G401.6 (cell line): ENCODE measurements at regions not wholly inside any gene's neighbourhood (a gene's known extent, or its start where the extent isn't known, plus 50 kb on each side); places are given as distances from the start of the nearest gene placed in this dataset.

Experiments used
- FAIRE-seq: peaks from 2 replicates; lab custom pipeline; 2012; peaks lifted over from hg19 to GRCh38; lab: Jason Lieb, UNC

- no peak for FAIRE-seq
Observed at GRCh38 chr10:57874810-57875209, 392.9 kb downstream of the IPMK start.

GRCh38 chr10:57867241-57867640, 400.5 kb downstream of the IPMK start:
- no peak for FAIRE-seq

DNA sequence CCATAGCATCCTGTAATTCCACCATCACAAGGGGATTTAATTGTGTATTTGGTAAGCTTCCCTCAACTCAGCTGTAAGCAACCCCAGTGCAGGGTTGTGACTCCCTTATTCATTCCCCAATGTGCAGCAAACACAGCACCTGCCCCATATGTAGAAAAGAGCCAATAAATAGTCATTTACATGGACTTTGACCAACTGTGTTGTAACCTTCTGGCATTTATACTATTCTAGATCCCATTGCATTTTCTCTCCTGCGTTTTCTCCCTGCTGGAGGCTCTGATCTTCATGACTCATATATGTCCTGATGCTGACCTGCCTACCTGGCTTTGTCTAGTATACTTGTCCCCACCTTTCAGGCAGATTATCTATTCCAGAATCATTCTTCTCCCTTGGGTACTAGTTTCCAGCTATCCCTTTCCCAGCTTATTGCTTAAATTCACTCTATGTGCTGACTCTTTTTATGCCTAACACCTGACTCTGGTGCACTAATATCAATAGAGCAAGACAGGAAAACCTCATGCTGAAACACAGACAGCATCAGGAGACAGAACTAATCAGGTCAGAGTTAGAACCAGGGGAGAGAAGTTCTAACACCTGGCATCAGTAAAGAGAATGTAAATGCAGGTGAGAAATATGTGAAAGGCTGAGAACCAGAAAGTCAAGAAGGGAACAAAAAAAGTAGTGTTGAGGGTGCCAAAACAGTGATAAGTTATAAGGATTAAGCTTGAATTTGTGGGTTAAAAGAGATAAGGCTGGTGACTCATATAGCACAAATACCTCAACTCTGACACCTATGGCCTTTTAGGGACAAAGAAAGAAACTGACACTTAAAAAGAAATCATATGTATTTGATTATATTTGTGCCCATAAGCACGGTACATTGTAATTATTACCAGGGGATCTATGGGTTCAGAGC, 402.7 kb downstream of the IPMK start:
- no peak for FAIRE-seq

DNA sequence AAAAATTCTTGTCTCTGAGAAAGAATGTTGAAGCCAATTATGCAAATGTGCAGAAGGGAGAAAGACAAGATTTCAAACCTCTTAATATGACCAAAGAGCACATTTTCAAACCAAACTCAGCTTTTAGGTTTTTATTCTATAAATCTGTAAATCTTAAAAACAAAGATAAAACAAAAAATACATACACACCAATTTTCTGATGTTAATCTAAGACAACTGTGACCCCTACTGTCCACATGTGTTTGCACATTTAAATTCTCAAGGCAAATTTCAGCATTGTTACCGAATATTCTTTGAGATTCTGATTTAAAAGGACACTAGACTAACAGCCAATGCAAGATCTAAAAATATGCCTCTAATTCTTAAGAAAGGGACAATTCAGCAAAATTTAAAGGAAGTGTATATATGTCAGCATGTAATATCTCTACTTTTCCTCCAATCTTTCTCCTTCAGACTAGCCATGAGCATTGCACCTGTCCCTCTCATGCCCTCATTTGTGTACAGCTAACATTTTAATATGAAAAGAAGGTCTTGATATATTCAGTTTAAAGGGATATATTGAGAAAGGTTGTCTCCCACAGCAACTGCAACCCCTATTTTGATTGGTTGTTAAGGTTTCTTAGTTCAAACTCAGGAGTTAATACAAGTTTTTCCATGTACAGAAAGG, 417.9 kb downstream of the IPMK start:
- FAIRE-seq, result peak; percentile 13

DNA sequence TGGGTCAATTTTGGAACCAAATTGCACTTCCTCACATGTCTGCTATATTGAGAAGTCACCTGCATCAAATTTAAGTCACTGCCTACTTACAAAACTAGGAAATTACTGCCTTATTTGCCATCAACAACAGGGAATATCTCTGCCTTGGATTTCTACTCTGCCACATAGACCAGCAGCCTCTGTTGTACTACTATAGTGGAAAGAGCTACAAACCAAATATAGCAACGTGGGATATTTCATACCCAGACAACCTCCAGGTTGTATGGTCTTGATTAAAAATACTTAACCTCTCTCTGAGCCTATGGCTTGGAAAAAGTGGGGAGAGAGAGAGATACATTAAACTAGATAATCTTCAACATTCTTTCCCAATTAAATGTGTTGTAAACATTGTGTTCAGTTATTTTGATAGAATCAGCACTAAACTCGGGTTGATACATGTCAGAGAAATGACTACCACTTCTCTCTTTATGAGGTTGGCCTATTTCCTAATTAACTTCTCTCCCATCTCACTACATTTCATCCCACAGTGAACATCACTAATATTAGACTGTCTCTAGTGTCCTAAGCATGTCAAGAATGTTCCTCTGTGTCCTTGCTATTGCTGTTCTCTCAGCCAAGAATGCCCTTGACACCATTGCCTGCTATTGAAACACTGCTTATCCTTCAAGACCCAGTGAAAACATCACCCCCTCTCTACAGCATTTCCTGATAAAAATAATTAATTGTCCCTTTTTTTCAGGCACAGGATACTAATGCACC, 421.2 kb downstream of the IPMK start:
- no peak for FAIRE-seq

GRCh38 chr10:57844387-57844998, 423.2 kb downstream of the IPMK start:
- FAIRE-seq, result no peak

GRCh38 chr10:57830877-57831560, 436.7 kb downstream of the IPMK start:
- FAIRE-seq, result no peak

- no peak for FAIRE-seq
Observed at GRCh38 chr10:57825015-57825414, 442.7 kb downstream of the IPMK start.

DNA sequence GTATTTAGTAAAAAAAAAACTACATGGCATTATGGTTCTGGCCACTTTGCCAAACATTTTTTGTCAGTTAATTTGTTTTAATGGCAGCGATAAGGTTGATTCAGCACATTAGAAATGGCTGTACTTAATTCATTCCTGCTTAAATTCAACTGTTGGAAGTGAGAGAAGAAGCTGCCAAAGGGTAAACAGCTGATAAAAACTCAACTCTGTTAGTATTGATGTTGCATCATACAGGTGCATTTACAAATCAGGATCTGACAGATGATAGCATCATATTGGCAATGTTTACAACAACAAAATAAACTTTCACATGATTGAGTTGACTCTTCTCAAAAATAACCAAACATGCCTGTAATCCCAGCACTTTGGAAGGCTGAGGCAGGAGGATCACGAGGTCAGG, 444.3 kb downstream of the IPMK start:
- no peak for FAIRE-seq

- FAIRE-seq, result no peak
Observed at GRCh38 chr10:57822965-57823364, 444.7 kb downstream of the IPMK start.

- no peak for FAIRE-seq
Observed at GRCh38 chr10:57818522-57818921, 449.2 kb downstream of the IPMK start.

- no peak for FAIRE-seq
Observed at GRCh38 chr10:57817741-57818140, 450.0 kb downstream of the IPMK start.

GRCh38 chr10:57815949-57816348, 451.7 kb downstream of the IPMK start:
- FAIRE-seq, result no peak

DNA sequence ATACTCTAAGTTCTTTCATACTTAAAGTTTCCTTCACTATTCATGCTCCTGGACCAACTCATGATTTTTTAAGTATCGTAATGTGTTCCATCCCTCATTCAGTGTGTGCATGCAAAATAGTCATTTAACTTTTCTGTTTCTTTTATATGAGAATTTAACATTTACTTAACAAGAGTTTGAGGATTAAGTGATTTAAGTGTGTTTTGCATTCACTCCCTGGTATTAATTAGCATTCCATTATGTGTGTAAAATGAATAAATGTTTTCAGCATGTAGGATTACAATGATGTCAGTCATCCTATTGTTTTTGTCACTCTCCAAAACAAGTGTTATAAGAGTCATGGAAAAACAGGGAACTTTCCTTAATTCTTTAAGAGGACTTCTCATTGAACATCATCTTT, 457.7 kb downstream of the IPMK start:
- FAIRE-seq, result no peak

- no peak for FAIRE-seq
Observed at GRCh38 chr10:57807906-57808305, 459.8 kb downstream of the IPMK start.

GRCh38 chr10:57806675-57807074, 461.0 kb downstream of the IPMK start:
- no peak for FAIRE-seq

DNA sequence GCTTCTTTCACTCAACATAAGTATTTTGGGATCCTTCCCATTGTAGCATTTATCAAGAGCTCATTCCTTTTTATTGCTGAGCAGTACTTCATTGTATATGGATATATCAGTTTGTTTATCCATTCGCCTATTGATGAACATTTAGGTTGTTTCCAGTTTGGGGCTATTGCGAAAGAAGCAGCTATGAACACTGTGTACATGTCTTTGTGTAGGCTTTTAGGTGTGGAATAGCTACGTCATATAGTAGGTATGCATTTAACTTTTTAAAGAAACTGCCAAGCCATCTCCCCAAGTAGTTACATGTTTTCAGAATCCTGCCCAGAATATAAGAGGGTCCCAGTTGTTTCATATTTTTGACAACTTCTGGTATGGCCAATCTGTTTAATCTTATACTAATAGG, 468.1 kb downstream of the IPMK start:
- FAIRE-seq, result no peak

DNA sequence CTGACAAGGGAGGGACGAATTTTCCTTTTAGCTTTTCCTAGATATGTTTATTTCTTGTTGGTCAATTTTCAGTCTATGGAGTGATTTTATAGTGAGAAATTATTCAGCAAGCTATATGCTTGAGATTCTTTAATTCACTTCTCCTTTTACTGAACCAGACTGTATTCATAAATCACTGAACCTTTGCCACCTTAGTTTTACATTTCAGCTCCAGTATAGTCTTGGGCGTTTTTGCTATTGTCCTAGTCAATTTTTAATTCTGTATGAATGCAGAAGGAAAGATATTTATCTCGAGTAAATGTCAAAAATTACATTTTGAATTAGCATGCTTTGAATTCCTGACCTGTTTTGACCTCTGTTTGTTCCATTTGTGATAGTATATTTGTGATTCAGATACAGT, 468.9 kb downstream of the IPMK start:
- no peak for FAIRE-seq

GRCh38 chr10:57791546-57791945, 476.1 kb downstream of the IPMK start:
- FAIRE-seq, result no peak

- FAIRE-seq, result no peak
Observed at GRCh38 chr10:57790703-57791102, 477.0 kb downstream of the IPMK start.

DNA sequence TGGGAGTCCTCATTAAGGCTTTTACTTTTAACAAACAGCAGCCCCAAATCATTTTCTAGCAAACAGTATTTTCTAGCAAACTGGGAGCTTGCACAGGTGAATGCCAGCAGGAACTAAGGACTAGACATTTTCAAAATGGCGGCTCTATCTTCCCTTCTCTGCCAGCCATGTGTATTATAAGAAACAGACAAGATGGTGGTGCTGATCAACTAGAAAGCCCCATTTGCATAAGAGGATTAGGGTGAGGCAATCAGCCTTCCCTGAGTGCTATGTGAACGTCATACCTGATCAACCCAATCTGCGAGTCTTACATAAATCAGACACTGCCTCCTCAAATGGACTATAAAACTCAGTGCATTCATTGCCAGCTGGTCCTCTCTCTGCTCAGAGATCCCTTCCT, 479.6 kb downstream of the IPMK start:
- FAIRE-seq, result no peak
